HG03064 (cell line): ENCODE measurements at regions not wholly inside any gene's neighbourhood (a gene's known extent, or its start where the extent isn't known, plus 50 kb on each side); places are given as distances from the start of the nearest gene placed in this dataset.

ENCODE experiments used
- ATAC-seq: cut with Tn5 transposase; IDR thresholded peaks from one replicate; pipeline ENCODE4 v1.9.1; 2021; ENCODE audit warnings: low read depth; ENCODE audit not compliant: unreplicated experiment

DNA sequence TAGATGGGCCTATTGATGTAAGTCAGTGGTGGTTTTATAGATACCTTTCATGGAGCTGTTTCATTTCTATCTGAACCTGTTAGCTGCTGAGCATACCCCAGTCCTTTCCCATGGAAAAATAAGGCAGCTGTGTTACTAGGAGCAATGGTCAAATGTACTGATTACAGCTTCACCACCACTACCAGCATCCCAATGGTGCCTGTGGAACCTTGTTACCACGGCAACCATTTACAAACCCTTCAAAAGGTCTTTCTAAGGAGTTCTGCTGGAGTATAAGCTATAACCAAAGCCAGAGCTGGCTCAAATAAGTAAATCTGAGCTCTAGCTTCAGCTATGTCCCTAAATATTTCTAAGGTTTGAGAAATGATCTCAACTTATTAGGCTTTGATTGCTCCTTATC, 133.4 kb upstream of the ACP3 start:
- ATAC-seq: no peak

DNA sequence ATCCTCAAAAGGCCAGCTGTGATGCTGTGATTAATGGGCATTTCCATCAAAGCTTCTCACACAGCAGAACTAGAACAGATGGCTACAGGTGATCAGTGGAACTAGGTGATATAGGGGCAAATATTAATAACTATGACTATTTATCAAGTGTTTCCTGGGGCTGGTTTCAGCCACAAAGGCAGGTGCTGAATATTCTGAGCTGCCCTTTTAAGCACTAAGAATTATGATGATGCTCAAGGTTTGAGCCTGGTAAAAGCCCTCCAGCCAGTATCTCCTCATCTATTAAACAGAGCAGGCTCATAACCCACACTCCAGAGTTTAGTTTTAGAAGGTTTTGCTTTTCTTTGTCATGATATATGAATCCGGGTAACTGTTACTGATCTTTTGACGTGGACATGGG, 129.5 kb upstream of the ACP3 start:
- ATAC-seq: no peak

DNA sequence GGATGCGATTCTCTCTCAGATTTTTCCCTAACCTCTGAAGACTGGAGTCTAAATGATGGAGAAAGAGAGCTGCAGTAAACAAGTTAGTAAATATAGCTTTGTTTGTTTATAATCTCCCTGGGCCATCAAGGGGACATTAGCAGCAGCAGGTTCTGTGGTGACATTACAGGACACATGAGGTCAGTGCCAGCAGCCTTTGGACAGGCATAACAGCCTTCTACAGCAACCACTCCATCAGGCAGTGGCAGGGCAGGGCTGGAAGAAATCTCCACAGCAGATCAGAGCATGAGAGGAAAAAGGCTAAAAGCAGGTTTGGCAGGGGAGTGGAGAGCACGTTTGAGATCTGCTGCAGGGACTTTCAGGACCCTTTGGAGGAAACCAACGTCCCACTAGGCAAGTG, 127.6 kb upstream of the ACP3 start:
- ATAC-seq: no peak

DNA sequence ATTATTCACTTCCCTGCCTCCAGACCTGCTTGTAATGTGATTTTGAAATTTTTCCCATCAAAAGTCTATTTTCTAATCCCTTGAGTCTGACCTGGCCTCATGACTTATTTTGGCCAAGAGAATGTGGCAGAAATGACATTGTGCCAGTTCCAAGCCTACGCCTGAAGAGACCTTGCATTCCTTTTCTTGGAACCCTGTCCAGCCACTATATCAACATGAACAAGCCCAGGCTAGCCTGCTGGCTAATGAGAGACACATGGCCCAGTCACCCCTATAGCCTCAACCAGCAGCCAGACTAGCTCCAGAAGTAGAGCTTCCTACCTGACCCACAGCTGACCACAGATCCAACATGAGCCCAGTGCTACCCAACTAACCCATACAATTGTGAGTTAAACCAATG, 121.1 kb upstream of the ACP3 start:
- no peak for ATAC-seq

DNA sequence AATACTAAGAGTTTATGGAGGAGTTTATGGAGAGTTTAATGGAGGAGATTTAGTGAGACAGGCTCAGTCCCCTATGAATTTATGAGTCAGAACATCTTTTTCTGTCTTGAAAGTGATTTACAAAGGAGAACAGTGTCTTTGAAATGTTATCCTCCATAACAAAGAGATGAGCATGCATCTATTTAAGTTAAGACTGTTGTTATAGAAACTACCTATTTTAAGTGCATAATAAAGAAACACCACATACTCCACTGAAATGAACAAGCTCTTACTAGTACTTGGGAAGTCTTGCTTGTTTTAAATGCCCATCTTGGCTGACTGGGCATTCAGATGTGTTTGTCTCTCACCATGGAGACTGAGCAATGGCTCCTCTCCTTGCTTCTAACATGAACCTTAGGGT, 118.7 kb upstream of the ACP3 start:
- ATAC-seq: no peak

DNA sequence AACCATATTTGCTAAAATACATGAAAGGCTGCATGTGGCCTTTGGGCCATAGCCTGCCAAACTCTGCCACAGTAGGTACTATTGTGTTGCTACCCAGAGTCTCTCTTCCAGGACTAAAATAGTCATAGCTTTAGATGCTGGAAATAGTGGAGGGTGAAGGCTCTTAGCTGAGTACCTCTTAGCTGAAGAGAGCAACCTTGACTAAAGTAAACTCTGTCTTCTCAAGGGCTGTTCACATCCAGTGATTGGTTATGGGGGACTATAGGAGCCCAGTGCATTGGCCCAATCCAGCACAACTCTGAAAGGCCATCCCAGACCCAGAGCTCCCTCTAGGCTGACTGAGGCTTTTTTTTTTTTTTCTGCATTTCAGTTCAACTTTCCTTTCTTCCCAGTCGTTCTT, 117.8 kb upstream of the ACP3 start:
- ATAC-seq: no peak

DNA sequence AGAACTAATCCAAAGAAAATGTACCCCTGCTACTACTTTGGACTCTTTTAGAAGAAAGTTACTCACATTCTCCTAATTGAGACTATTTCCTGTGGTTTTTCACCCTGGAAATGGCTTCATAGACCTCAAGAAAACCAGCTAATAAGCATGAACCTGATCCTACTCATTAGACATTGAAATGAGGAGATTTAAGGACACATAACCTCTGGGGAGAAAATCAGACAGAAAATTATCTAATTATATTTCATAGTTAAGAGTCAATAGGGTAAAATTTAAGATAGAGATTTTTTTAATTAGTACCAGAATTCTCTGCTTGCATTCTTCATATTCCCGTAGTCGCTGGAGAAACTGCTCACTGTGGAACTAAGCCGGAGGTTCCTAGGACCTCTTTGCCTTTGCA, 114.6 kb upstream of the ACP3 start:
- ATAC-seq: no peak

DNA sequence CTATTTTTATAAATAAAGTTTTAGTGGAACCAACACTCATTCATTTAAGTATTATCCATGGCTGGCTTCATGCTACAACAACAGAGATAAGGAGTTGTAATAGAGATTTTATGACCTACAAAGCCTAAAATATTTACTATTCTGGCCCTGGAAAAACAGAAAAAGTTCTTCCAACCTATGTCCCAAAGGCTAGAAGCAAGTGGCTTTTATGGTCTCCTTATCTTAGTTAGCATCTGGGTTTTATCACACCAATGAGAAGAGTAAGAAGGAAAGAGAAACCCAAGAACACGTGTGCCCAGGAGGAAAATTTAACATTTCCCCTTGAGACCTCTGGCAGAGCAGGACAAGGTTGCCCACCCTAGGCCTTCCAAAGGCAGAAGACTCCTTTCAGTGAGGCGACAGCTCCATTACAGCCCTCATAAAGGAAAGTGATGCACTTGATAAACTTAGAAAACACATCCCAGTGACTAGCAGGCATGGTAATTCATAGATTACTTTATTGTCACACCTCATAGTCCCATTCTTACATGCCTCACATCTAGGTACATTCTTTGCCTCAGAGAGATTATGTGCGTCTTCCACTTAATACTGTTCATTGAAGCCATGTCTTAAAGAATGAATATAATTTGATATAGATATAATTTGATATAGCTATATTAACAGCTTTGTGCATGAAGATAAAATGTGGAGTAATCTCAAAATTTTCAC, 113.2 kb upstream of the ACP3 start:
- no peak for ATAC-seq

DNA sequence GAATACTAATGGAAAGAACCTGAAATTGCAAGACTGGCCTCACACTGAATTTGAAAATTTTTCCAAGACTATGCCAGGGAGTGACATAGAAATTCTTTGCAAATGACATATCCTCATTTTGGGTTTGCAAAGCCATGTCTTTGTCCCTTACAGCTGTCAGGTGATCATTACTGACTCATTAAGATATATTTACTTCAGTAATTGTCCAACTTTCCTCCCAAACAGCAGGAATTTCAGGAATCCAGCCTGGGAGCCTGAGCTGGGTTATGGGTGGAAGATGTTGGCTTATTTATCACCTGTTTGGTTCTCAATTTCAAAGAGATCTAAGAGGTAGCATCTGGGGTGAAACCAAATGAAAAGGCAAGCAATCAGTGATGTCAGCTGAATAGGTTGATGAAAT, 111.6 kb upstream of the ACP3 start:
- no peak for ATAC-seq

DNA sequence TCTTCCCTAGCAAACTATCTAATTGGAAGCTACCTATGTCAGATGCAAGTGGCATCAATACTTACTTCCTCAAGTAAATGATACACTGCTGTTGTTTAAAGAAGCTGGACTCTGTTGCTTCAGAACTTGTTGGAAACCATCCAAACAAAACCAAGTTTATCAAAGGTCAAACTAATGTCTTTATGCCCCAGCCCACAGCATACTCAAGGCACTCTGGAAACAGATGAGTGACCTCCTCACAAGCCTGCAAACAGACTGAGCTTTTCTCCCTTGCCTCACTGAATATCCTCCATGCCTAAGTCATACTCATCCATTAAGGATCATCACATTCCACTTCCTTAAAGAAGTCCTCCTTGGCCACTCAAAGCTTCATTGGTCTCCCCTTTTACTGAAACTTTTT, 107.4 kb upstream of the ACP3 start:
- ATAC-seq: no peak

DNA sequence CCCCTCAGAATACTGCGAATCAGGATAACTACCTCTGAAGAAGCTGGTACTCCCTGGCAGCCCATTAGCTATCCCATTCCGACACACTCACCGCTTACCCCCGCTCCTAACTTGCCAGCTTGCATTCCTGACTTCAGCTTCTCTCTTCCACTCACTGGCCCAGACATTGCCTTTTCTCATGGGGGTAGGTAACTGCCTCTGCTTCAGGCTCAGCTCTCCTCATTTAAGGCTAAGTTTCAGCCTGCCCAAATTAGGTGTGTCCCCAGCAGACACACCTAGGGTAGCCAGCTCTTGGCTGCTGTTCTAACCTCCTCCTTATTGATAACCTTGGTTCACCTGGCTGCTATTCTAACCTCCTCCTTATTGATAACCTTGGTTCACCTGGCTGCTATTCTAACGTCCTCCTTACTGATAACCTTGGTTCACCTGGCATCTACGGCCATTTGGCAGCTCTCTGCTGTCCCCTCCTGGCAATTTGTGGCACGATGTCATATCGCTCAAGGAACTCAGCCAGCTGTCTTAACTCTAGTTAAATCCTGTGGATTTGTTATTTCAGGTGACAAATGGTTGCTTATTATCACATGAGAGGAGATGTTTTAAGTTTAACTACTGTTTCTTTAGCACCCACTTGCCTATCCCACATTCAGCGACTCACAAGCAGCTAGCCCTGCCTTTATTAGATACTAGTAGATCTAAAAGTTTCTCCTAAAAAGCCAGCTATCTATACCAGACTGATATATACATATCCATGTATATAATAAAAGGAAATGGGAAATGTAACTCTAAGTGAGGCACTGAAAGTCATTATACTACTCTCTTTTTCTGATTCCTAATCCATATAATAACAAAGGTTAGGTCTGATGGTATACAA, 106.5 kb upstream of the ACP3 start:
- ATAC-seq: no peak

DNA sequence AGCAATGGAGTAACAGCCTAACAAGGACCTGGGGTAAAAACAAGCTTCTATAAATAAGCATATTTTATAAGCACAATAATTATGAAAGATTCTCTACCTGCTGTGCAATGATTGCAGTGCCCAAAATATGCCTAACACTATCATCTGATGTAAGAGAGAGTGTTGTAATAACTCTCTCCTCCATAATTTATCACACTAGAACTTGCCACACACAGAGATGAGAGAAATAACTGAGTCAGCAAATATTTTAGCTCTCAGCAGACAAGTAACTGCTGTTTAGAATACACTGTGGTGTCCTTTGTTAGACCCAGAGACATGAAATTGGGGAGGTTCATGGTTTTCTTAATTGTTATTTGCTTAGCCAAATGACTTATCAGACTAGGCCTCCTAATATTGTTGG, 105.3 kb upstream of the ACP3 start:
- no peak for ATAC-seq

DNA sequence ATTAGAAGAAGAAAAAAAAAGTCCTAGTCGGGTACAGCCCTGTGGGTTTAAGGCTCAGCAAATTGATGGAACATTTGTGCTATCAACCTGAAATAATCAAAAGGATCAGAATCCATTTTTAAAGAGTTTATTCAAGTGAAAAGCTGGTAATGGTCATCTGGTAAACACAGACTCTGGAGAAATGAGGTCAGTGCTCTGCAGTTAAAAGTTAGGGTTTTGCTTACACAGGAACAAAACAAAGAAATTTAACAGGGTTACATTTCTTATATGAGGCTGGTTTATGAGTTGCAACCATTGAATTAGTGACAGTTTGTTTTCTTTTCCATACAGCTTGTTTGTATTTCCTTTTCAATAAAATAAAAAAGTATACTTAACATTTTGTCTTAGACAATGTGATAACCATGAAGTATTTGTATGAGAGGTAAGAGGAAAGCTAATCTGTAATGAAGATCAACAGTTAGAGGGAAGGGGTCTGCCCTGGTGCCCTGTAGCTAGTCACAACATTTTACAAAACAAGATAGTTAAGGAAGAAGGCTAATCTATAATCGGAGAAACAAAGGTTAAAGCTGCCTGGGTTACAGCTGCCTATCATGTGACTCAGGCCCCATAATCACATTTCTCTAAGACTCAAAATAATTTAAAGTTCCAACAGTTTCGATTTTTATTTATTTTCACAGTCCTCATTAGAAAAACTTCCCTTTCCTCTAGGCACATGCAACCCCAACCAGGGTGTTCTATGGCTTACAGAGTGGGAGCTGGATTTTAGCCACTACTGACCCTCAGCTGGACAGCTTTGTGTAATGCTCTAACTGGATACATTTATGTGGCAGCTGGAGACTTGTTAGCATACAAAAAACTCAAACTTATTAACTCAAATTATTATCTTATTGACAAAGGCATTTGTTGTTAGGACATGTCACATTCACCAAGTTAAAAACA, 98.1 kb upstream of the ACP3 start:
- ATAC-seq: no peak

DNA sequence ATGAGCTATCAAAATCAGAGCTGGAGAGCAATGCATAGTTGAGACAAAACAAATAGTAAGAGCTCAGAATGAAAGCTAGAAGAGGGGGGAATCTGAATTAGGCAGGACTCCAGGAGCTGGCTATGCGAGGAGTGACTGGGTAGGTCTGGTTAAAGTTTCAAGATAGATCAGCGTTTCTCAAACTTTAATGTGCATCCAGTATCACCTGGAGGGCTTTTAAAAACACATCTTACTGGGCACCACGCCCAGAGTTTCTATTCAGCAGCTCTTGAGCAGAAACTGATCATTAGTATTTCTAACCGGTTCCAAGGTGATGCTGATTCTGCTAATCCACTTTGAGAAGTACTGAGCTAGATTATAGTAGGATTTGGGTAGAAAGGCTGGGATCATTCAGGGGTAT, 96.2 kb upstream of the ACP3 start:
- ATAC-seq: no peak

DNA sequence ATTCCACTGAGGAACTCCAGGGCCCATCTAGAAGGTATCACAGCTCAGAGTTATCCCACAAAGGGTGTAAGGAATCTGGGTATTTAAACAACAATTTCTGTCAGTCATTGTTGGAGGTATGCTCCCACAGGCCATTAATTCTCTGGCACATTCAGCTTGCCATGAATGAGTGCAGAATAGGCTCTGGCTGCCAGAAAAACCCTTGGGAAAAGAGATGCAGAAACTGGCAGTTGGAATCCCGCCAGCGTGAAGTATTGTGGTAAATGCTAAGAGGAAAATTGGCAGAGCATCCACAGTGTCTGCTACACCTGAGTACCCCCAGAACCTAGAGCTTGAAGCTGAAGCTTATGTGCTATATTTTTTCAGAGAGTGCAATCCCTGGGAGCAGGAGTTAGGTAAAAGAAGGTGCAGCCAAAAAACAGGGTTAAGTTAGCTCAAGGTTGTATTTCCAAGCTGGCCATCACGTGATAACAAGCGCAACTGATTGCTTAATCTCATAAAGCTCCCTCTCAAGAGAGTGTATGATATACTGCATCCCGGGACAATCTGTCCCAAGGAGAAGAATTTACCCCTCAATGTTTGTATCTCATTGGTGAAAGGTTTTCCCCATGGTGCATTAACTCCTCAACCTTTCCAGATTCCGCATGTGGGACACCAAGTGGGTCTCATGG, 94.2 kb upstream of the ACP3 start:
- no peak for ATAC-seq

DNA sequence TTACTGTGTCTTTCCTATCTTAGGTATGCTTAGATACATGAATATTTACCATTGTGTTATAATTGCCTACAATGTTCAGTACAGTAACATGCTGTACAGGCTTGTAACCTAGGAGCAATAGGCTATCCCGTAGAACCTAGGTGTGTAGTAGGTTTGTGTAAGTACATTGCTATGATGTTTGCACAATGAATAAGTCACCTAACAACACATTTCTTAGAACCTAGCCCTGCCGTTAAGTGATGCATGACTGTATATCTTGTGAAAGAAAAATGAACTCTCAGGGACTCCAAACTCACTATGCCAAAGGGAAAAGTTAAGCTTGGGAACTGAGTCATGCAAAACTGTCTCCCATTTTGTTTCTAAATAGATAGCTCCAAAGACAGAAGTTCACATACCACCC, 91.5 kb upstream of the ACP3 start:
- no peak for ATAC-seq

DNA sequence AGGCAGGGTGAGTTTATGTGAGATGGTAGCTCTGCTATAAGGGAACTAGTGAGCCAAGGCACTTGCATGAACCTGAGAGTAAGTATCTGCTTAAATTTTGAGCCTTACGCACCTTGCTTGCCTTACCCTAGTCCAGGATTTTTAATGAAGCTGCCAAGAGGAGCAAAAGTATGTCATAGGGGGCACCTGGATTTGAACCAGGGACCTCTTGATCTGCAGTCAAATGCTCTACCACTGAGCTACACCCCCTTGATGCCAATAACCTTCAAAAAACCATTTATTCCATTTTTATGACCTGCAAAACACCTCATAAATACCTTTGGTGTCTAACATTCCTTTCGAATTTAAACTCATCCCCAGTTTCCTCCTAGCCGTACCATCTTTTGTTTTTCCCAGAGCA, 88.3 kb upstream of the ACP3 start:
- ATAC-seq: no peak

DNA sequence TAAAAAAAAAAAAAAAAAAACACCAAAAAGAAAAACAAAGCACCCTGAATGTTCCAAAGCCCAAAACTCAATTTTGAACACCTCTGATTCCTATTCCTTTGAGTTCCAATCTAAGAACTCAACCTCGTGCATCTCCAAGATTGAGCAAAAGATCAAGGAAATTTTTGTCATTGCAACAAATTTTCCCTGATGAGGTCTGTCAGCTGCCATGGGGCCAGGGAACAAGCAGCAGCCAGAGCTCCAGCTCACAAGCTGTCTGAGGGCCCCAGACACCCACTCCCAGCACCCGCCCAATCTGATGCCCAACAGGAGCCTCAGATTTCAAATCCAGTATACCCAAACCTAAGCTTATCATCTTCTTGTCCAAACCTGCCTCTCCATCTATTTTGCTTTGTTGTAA, 87.6 kb upstream of the ACP3 start:
- ATAC-seq: no peak

DNA sequence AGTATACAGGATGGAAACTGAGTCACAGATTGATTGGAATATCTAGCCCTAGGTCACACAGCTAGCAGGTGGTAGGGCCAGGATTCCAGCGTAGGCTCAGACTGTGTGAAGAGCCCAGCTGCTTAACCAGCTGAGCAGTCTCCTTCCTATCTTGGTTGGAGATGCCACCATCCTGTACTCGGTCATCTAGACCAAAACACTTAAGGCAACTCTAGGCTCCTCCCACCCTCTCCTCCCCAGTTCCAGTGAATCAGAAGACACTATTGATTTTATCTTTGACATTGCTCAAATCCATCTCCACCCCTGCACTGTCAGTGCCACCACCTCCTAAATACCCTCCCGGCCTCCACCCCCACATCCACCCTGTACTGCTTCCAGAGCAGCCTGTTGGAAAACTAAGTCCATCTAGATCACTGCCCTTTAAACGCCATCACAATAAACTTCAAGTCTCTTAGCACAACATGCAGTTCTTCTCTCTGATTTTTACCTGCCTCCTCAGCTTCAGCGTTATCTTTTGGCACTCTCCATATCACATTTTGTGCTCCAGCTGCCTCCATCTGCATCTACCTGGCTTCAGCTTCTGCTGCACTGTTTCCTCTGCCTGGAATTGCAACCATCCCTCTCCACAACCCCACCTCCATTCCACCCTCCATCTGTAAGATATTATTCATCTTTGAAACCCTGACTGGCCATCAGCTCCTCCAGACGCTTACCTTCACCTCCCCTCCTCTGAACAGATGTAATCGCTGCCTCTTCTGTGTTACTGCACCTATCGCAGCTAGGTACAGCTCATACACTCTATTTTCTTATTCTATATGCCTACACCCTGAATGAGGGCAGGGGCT, 86.8 kb upstream of the ACP3 start:
- no peak for ATAC-seq

DNA sequence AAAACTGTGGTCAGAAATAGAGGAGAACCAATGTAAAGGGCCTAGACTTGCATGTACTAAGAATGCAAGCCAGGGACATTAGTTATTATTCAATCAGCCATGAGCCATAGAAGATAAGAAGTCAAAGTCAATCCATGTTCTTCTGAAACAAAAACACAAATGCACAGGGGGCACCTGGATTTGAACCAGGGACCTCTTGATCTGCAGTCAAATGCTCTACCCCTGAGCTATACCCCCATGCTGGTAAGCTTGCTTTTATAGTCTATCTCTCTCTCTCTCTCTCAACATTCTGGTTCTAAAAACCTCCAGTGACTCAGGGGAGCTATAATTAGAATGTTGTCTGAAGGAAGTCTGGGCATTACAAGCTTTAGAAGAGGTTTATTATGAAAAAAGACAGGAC, 85.6 kb upstream of the ACP3 start:
- no peak for ATAC-seq
